SK-N-SH treated with all-trans-retinoic acid at 6 μM for 48 hours (cell line): ENCODE measurements at regions not wholly inside any gene's neighbourhood (a gene's known extent, or its start where the extent isn't known, plus 50 kb on each side); places are given as distances from the start of the nearest gene placed in this dataset.

Experiments used
- ATAC-seq: fragments of 200-7000 bp; cut with Tn5 transposase; 3 replicates; pipeline ENCODE4 v1.9.1; 2020; ENCODE audit warnings: mild to moderate bottlenecking, moderate library complexity
- ARNTL ChIP-seq: fragments of 450-650 bp; formaldehyde crosslinking; IDR thresholded peaks from 2 replicates; pipeline ENCODE4 v1.5.0; 2020; ENCODE audit warnings: low read depth, mild to moderate bottlenecking, moderate library complexity, borderline replicate concordance
- BACH2 ChIP-seq: fragments of 250-450 bp; sonication (Bioruptor Pico); IDR thresholded peaks from 2 replicates; pipeline ENCODE4 v1.9.0; 2021; ENCODE audit warnings: mild to moderate bottlenecking, borderline replicate concordance
- CREB5 ChIP-seq: fragments of 250-450 bp; sonication (Bioruptor Pico); IDR thresholded peaks from 2 replicates; pipeline ENCODE4 v1.5.1; 2020; ENCODE audit warnings: low read depth, mild to moderate bottlenecking, moderate library complexity
- CSRNP3 ChIP-seq: fragments of 250-450 bp; sonication (Bioruptor Pico); IDR thresholded peaks from 2 replicates; pipeline ENCODE4 v1.5.1; 2021; ENCODE audit warnings: mild to moderate bottlenecking, moderate library complexity
- ISL1 ChIP-seq: fragments of 250-450 bp; sonication (Bioruptor Pico); IDR thresholded peaks from 2 replicates; pipeline ENCODE4 v2.1.2; 2022; ENCODE audit warnings: mild to moderate bottlenecking, moderate library complexity
- OSR1 ChIP-seq: fragments of 250-450 bp; sonication (Bioruptor Pico); IDR thresholded peaks from 2 replicates; pipeline ENCODE4 v1.8.0; 2022; ENCODE audit warnings: moderate library complexity, mild to moderate bottlenecking, inconsistent platforms
- POU6F1 ChIP-seq: fragments of 250-450 bp; sonication (Bioruptor Pico); IDR thresholded peaks from 2 replicates; pipeline ENCODE4 v1.8.0; 2021; ENCODE audit warnings: low read depth, mild to moderate bottlenecking, moderate library complexity, borderline replicate concordance
- PPARA ChIP-seq: fragments of 250-450 bp; sonication (Bioruptor Pico); IDR thresholded peaks from 2 replicates; pipeline ENCODE4 v1.5.0; 2020; ENCODE audit warnings: mild to moderate bottlenecking, borderline replicate concordance
- RARB ChIP-seq: fragments of 250-450 bp; sonication (Bioruptor Pico); IDR thresholded peaks from 2 replicates; pipeline ENCODE4 v1.8.0; 2021; ENCODE audit warnings: mild to moderate bottlenecking, moderate library complexity
- SNAI2 ChIP-seq: fragments of 250-450 bp; sonication (Bioruptor Pico); IDR thresholded peaks from 2 replicates; pipeline ENCODE4 v1.5.0; 2020; ENCODE audit warnings: mild to moderate bottlenecking, moderate library complexity
- TCF4 ChIP-seq: fragments of 250-450 bp; sonication (Bioruptor Pico); IDR thresholded peaks from 2 replicates; pipeline ENCODE4 v1.8.0; 2021; ENCODE audit warnings: mild to moderate bottlenecking, moderate library complexity, borderline replicate concordance
- TOX ChIP-seq: fragments of 250-450 bp; sonication (Bioruptor Pico); IDR thresholded peaks from 2 replicates; pipeline ENCODE4 v1.8.0; 2021; ENCODE audit warnings: mild to moderate bottlenecking, moderate library complexity, borderline replicate concordance
- TSHZ2 ChIP-seq: fragments of 250-450 bp; sonication (Bioruptor Pico); IDR thresholded peaks from 2 replicates; pipeline ENCODE4 v1.5.0; 2020; ENCODE audit warnings: mild to moderate bottlenecking, moderate library complexity
- ZC3H10 ChIP-seq: fragments of 250-450 bp; sonication (Bioruptor Pico); IDR thresholded peaks from 2 replicates; pipeline ENCODE4 v1.5.1; 2021; ENCODE audit warnings: mild to moderate bottlenecking, moderate library complexity
- ZFP3 ChIP-seq: fragments of 250-450 bp; sonication (Bioruptor Pico); IDR thresholded peaks from 2 replicates; pipeline ENCODE4 v1.5.0; 2020; ENCODE audit warnings: mild to moderate bottlenecking, moderate library complexity
- ZNF70 ChIP-seq: fragments of 450-650 bp; formaldehyde crosslinking; IDR thresholded peaks from 2 replicates; pipeline ENCODE4 v1.5.0; 2020; ENCODE audit warnings: mild to moderate bottlenecking, moderate library complexity
- ZNF8 ChIP-seq: fragments of 450-650 bp; formaldehyde crosslinking; IDR thresholded peaks from 2 replicates; pipeline ENCODE4 v1.5.0; 2020; ENCODE audit warnings: mild to moderate bottlenecking, moderate library complexity

- TF ChIP-seq POU6F1 (CRISPR knock-in tag): no peak
- TF ChIP-seq ZC3H10 (CRISPR knock-in tag): no peak
- no peak for TF ChIP-seq ZNF8 (CRISPR knock-in tag)
- no peak for TF ChIP-seq ISL1
These were observed 155.9 kb upstream of the PHYHIPL start (continued) for GRCh38 chr10:59020502-59020901.

GRCh38 chr10:59025981-59026765 is 150.3 kb upstream of the PHYHIPL start:
- ATAC-seq: no peak
- TF ChIP-seq CSRNP3 (CRISPR knock-in tag) (no peak), TOX (no peak), RARB (CRISPR knock-in tag) (no peak), ISL1 (no peak), POU6F1 (CRISPR knock-in tag) (no peak), OSR1 (no peak), ARNTL (CRISPR knock-in tag) (no peak), PPARA (no peak)

DNA sequence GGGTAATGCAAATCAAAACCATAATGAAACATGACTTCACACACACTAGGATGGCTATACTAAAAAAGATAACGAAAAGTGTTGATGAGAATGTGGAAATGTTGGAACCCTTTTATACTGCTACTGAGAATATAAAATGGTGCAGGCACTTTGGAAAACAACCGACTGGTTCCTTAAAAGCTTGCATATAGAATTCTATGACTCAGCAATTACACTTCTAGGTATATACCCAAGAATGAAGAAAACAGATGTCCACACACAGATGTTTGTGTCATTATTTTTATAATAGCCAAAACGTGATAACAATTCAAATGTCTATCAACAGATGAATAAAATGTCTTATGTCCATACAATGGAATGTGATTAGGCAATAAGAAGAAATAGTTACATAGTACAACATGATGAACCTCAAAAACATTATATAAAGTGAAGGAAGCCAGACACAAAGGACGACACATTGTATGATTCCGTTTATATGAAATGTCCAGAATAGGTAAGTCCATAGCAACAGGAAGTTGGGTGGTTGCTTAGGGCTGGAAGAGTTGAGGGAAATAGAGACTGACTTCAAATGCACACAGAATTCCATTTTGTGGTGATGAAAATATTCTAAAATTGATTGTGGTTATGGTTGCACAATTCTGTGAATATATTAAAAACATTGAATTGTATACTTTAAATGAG is 148.3 kb upstream of the PHYHIPL start:
- ATAC-seq: no peak
- TF ChIP-seq ZNF8 (CRISPR knock-in tag): no peak
- TF ChIP-seq PPARA: no peak
- TF ChIP-seq RARB (CRISPR knock-in tag): no peak
- TF ChIP-seq SNAI2 (CRISPR knock-in tag): no peak
- no peak for TF ChIP-seq ARNTL (CRISPR knock-in tag)
- no peak for TF ChIP-seq CREB5 (CRISPR knock-in tag)
- no peak for TF ChIP-seq ZC3H10 (CRISPR knock-in tag)
- TF ChIP-seq ZFP3 (CRISPR knock-in tag): no peak
- TF ChIP-seq ZNF70 (CRISPR knock-in tag): no peak
- no peak for TF ChIP-seq TSHZ2 (CRISPR knock-in tag)
- no peak for TF ChIP-seq TCF4
- TF ChIP-seq CSRNP3 (CRISPR knock-in tag): no peak
- TF ChIP-seq BACH2: no peak
